ENCODE measurements at regions not wholly inside any gene's neighbourhood (a gene's known extent, or its start where the extent isn't known, plus 50 kb on each side); places are given as distances from the start of the nearest gene placed in this dataset.
"Not testable (repeated sequence)": the region's sequence is repeated elsewhere in the genome, so short reads cannot be mapped to it uniquely, and the experiment has no call there.

DNA sequence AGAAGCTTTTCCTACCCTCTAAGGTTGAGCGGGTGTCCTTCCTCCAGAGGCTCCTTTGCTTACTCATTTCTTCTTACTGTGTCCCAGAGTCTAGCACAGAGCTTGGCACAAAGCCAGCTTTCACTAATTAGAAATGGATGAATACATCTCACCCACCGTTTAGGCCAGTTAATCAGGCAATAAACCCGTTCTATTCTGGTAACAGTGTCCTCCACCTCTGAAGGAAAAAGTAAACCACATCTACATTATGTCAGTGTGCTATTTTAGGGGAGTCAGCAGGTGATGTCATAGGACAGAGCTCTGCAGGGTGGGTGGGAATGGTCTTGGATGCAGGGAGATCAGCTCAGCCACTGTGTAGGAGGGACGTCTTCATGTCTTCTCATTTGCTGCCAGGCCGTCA is 109.2 kb downstream of the OSTF1 start:
- DNase-seq (ENCODE audit: low spot score): no peak

DNA sequence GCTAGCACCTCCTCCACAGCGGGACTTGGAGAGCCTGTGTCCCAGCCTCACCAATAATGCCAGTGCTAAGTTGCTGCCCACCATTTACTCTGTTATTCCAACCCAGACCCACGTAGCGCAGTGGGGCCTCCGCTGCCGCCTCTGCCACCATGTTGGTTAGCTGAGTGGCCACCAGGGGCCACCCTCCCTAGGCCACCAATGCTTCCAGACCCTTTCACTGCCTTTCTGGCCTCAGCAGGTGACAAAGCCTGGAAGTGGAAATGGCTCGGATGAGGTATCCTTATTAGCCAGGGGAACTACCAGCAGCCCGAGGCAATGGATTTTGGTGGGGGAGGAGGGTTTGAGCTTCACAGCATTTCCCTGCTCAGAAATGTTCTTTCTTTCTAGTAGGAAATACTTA is 110.1 kb downstream of the OSTF1 start:
- DNase-seq (ENCODE audit: low spot score): no peak

DNA sequence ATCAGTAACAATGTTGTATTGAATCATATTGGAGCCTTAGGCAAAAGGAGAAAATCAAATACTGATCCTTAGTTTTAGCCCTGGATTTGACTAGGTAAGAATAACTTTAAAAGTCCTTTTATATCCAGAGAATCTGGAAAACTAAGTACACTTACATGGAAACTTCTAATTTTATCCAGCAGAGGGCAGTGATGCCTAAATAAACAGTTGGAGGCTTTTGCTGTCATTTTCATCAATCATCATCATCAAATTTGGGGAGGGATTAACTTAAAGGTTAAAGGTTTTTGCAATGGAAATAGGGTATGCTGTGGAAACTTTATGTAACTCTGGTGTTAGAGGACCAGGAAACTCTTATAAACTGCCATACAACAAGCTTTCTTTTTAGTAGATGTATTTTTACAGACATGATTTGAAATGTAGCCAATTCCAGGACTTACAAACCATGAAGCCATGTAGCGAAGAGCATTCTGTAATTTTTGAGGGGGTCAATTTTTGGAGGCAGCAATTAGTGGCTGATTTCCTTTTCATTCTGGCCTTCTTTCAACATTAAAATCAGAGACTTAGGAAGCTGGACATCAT is 112.7 kb downstream of the OSTF1 start:
- DNase-seq (ENCODE audit: low spot score): peak; percentile 66

DNA sequence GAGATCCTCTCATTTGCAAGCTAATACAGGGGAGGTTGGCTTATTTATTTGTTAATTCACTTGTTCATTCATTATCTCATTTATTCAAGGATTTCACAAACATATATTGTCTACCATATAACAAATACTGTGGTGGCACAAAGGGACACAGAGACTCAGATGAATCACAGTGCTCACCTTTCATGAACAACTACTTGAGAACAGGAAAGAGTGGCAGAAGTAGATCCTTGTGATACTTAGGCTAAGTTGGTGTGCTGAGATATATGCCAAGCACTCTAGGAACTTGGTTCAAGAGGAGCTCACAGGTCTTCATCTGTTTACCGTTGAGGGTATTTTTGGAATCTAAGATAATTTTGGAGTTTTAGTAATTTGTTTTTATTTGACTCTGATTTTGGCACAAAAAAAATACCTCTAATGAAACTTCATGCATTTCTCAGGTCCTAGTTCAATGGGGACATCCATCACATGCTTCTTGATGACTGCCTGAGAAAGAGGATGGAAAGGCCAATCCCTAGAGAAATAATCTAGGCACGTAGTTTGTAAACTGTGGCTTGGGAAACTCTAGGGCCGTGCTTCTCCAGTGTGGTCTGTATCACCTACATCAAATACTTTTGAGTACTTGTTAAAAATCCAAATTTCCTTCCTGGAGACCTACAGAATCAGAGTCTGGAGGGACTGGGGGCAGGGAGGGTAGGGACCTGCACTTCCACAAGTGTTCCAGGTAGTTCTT is 113.3 kb downstream of the OSTF1 start:
- DNase-seq (ENCODE audit: low spot score): no peak

DNA sequence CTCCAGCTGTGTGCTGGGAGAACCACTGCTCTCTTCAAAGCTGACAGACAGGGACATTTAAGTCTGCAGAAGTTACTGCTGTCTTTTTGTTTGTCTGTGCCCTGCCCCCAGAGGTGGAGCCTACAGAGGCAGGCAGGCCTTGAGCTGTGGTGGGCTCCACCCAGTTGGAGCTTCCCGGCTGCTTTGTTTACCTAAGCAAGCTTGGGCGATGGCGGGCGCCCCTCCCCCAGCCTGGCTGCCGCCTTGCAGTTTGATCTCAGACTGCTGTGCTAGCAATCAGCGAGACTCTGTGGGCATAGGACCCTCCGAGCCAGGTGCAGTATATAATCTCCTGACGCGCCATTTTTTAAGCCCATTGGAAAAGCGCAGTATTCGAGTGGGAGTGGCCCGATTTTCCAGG is 119.7 kb downstream of the OSTF1 start:
- DNase-seq (ENCODE audit: low spot score): not testable (repeated sequence)

DNA sequence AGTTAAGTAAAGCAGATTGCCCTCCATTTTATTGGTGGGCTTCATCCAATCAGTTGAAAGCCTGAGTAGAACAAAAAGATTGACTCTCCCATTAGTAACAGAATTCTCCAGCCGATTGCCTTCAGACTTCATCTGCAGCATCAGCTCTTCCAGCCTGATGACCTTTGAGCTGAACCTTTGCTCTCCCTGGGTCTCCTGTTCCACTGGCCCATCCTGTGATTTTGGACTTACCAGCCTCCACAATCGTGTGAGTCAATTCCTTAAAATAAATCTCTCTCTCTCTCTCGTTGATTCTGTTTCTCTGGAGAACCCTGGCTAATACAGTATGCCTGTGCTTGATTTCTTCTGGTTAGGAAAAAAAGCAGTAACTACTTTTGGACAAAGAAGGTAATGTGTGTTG is 121.9 kb downstream of the OSTF1 start:
- DNase-seq (ENCODE audit: low spot score): no peak

DNA sequence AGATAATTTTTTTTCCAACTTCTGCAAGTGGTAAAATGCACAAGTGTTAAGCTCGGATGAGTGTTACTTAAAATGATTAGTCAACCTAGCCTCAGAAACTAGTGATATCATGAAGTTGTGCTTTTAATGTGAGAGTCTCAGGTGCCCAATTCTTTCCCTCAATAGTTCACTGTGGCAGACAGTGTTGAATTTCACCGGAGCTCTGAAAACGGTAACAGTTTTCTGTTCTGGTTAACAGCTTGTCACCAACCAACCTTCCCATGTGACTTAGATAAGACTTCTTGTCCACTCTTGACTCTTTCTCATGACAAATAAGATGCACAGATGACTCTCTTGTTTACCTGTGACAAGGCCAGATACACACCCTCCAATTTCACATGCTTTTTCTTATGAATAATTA is 125.5 kb downstream of the OSTF1 start:
- DNase-seq (ENCODE audit: low spot score): no peak

DNA sequence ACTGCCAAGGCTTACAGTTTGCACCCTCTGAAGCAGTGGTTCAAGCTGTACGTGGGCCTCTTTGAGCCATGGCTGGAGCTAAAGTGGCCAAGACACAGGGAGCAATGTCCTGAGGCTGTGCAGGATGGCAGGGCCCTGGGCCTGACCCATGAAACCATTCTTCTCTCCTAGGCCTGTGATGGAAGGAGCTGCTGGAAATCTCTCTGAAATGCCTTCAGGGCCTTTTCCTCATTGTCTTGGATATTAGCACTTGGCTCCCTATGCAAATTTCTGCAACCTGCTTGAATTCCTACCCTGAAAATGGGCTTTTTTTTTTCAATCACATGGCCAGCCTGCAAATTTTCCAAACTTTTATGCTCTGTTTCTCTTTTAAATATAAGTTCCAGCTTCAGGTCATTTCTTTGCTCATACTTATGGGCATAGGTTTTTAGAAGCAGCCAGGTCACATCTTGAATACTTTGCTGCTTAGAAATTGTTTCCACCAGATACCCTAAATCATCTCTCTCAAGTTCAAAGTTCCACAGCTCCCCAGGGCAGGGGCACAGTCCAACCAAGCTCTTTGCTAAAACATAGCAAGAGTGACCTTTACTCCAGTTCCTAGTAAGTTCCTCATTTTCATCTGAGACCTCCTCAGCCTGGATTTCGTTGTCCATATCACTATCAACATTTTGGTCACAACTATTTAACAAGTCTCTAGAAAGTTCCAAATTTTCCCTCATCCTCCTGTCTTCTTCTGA is 138.3 kb downstream of the OSTF1 start:
- DNase-seq (ENCODE audit: low spot score): no peak

DNA sequence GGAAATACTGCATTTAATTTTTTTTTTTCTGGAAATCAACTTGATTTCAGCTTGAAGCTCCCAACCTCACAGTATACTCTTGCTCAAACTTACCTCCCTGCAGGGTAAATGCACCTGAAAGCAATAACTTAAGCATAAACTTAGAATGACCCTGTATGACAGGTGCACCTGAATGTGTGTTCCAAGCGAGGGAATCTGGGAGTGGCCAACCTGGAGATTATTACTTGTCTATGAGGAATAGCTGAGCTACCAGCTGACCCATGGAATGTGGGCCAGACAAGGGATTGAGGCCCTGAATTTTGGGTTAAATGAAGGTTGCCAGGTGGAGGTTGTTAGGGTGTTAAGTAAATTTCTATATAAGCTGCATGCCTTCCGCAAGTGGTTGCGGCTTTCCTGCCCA is 140.6 kb downstream of the OSTF1 start:
- no peak for DNase-seq (ENCODE audit: low spot score)

DNA sequence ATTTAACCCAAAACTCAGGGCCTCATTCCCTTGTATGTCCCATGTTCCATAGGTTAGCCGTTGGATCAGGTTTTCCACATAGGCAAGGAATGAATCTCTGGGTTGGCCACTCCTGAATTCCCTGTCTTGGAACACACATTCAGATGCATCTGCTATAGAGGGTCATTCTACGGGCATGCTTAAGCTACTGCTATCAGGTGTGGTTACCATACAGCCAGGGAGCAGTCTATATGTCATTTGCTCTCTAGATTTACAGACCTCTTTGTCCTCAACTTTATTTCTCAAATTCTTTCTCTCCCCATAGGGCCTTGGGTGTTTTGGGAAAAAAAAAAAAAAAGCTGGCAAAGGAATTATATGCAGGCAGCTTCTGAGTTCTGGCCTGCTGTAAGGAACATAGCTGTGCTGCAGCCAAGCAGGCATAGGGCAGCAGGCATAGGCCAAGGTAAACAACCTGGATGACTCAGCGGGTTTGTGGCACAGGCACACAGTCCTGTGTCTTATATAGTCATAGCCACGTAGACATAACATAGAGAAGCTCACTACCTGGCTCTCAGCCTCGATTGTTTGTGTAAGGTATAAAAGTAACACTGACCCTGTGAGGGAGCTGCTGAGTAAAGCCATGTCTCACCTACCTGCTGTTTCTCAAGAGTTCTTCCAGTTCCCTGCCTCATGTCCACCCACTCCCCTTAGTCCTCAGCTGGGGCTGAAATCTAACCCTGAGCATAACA is 141.5 kb downstream of the OSTF1 start:
- no peak for DNase-seq (ENCODE audit: low spot score)

DNA sequence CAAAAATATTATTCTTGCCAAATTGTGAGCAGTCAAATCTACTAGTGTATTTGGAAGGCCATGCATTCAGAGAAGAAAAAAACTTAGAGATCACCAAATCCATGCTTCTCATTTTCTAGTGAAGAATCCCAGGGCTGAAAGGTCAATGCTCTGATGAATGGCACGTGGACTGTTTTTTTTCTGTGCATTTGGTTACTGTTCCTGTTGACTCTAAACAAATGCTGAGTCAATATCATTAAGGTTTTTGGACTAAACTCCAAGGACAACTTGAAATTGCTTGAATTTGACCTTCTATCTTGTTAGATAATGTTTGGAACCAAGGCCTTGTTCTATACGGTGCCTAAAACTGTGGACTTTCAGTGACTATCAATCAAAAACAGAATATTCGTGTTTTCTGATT is 142.2 kb downstream of the OSTF1 start:
- no peak for DNase-seq (ENCODE audit: low spot score)

DNA sequence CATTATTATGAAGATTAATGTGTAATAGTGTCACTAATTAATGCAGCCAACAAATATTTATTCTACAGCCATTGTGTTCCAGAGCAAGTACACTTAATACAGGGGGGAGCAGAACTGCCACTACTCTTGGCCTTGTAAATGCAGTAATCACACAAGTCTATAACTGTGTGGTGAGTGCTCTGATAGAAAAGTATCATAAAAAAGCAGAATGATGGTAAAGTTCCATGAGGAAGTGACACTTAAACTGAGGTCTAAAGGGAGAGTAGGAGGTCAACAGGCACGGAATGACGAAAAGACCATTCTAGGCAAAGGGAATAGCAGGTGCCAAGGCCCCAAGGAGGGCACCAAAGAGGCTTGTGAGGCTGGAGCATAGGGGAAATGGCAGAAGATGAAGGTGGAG is 142.9 kb downstream of the OSTF1 start:
- no peak for DNase-seq (ENCODE audit: low spot score)

DNA sequence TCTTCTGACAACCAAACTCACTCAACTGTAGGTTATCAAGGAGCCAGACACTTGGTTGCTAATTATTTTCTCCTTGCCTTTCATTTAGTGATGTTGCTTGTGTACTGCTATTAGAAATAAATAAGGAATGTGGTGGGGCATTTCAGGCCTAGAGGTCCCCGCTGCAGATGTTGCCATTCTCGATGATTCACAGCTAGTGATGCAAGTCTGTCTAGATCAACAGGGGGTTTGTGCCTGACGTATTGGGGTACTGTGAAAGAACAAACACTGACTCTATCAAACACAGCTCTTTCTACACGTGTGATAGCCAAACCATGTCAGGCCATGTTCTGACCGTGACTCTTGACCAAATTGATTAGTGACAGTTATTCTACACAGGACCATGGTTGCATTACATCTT is 144.7 kb downstream of the OSTF1 start:
- no peak for DNase-seq (ENCODE audit: low spot score)

DNA sequence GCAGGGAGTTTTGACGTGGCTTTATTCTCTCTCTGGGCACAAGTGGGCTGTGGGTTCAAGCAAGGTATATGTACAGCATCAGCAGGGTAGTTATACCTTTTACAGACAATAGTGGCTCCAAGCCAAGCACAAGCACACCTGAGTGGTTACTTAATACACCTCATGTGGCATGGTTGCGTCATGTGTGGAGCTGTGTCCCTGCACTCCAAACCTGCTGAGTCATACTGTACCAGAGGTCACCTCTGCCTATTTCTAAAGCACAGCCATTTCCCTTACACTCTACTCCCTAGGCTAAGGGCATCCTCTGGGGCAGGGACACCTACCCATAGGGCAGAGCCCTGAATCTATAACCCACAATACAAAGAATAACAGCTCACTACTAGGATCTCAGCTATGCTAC is 147.3 kb downstream of the OSTF1 start:
- no peak for DNase-seq (ENCODE audit: low spot score)

DNA sequence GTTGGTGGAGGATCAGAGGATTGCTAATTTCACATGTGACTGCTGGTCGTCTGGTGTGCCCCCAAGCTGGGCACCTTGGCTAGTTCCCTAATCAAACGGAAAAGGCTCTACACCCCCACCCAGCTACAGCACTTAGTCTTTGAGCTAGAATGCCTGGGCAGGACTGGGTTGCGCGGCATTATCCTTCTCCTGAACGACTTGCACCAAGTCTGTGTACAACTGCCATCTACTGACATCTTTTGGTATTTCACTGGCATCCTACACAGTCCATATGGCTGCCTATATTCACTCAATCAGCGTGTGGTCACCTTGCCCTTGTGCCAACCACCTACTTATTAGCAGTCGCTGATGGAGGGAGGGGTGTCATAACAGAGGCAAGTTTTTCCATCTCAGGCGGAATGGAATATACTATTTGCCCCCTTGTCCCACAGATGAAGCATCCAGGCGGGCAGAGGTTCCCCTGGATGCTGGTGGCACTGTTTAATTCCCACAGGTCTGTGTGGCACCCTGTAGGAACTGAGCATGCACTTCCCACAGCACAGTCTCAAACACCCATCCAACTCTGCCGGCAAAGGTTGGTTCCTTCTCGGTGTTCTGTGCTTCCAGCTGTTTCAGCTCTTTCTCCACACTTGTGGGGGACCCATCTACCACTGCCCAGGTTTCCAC is 150.1 kb downstream of the OSTF1 start:
- peak; percentile 67 for DNase-seq (ENCODE audit: low spot score)

DNA sequence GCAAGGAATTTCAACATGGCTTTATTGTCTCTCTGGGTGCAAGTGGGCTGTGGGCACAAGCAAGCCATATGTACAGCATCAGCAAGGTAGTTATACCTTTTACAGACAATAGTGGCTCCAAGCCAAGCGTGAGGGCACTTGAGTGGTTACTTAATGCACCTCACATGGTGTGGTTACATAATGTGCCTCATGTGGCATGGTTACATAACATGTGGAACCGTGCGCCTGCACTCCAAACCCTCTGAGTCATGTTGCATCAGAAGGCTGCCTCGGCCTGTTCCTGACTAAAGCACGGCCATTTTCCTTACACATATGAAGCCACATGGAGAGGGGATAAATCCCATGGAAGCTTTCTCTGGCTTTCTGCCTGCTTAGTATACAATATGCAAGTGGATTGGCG is 150.9 kb downstream of the OSTF1 start:
- DNase-seq (ENCODE audit: low spot score): no peak

DNA sequence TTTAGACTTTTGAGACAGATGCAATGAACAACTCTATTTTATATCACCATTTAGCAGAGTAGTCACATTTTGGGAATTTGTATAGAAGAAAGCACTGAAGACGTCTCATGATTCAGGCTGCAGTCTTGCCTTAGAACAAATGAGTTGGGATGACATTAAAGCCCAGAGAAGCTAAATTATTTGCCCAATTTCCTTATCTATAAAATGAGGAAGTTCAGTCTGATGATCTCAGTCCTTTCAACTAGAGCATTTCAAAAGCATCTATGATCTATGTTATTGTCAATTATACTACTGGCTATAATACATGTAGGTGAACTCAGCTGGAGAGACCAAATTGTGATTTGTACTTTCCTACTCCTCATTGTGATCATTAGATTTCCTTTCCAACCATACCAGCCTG is 154.1 kb downstream of the OSTF1 start:
- DNase-seq (ENCODE audit: low spot score): no peak

DNA sequence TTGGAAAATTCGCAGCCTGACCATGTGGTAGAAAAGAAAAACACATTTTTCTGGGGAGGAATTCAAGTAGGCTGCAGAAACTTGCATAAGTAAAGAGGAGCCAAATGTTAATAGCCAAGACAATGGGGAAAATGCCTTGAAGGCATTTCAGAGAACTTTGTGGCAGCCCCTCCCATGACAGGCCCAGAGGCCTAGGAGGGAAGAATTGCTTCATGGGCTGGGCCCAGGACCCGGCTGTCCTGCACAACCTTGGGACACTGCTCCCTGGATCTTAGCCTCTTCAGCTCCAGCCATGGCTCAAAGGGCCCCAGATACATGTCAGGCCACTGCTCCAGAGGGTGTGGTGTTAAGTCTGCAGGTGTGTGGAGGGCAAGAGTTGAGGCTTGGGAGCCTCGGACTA is 158.6 kb downstream of the OSTF1 start:
- no peak for DNase-seq (ENCODE audit: low spot score)

DNA sequence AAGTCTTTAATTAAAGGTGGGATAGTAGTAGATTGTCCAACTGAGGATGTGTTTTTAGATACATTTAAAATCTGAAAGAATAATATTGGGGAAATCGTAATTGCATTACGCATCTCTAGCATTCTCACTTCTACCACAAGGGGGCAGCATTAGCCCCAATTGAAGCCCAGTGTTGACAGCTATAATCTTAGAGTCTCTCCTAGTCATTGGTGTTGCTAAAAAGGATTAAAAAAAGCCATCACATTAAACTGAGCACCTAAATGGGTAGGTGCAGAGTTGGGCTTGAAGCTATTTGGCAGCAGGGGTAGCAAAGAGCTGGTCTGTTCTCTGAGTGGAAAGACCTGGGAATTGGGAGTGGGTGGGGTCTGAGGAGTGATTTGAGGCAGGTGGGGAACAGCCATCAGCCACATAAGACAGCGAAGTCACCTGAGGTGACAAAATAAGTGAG is 177.2 kb downstream of the OSTF1 start:
- DNase-seq (ENCODE audit: low spot score): peak; percentile 54

DNA sequence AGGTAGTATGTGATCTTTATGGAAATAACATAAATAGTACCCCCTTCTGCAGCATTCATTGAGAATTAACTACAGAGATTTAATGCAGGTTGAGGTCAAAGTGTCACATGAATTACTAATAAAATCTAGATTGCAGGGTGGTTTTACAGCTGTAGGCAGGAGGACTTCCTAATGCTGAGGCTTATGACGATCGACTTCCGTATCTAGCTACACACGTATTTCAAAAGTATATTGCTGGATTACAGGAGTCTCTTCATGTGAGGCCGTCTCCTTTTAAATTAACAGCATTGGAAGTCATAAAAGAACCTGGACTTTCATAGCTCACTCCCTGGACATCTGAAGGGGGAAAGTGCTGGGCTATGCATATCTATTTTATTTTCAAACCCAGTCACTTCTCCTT is 180.9 kb downstream of the OSTF1 start:
- DNase-seq (ENCODE audit: low spot score): no peak

DNA sequence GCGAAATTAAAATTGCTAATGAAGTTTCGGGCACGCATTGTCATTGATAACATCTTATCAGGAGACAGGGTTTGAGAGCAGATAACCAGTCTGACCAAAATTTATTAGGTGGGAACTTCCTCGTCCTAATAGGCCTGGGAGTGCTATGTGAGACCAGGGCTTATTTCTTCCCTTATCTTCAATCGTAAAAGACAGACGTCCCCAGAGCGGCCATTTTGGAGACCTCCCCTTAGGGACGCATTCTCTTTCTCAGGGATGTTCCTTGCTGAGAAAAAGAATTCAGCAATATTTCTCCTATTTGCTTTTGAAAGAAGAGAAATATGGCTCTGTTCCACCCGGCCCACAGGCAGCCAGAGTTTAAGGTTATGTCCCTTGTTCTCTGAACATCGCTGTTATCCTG is 184.7 kb downstream of the OSTF1 start:
- not testable (repeated sequence) for DNase-seq (ENCODE audit: low spot score)

DNA sequence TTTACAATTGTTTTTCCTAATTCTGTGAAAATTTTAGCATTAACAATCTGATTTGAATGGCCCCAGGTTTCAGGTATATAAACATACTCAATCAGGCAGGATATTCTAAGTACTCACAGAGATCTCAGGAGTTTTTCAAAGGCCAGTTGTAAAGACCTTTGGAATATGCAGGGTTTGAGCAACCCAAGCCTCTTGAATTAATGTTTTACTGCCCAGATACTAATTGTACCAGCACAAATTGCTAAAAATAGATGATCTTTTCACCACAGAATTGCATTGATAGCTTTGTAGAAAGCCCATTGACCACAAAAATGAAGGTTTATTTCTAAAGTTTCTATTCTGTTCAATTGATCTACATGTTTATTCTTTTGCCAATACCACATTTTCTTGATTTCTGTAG is 186.5 kb downstream of the OSTF1 start:
- no peak for DNase-seq (ENCODE audit: low spot score)

Data from CD4-positive, alpha-beta T cell treated with Interleukin-2 at 100 ng/mL for 4 hours (primary cell).